Thyroid gland (tissue), 4 donors: ENCODE measurements at regions not wholly inside any gene's neighbourhood (a gene's known extent, or its start where the extent isn't known, plus 50 kb on each side); places are given as distances from the start of the nearest gene placed in this dataset.

ENCODE experiments used
- CTCF ChIP-seq, 6 experiments: fragments of 200-600 bp in 3 of 6; fragments of 450-650 bp in 3 of 6; sonication (generic) in 3 of 6; IDR thresholded peaks; one replicate each; pipeline ENCODE4 v1.5.1; 2016 to 2019; ENCODE audit warnings: antibody characterized with exemption in 6 of 6, mild to moderate bottlenecking in 2 of 6, inconsistent platforms in 1 of 6, moderate library complexity in 1 of 6
- POLR2A ChIP-seq, 2 donors: fragments of 450-650 bp; IDR thresholded peaks; one replicate each; pipeline ENCODE4 v1.6.1; 2017; ENCODE audit warnings: antibody characterized with exemption in 2 of 2, mild to moderate bottlenecking in 2 of 2, moderate library complexity in 1 of 2

GRCh38 chr3:147538034-147538433 lies 128.9 kb downstream of the ZIC1 start:
- TF ChIP-seq CTCF (IDR thresholded peaks at IDR 0.05), result no peak
- no peak for TF ChIP-seq POLR2A (IDR thresholded peaks at IDR 0.05)
